GM21723 (cell line): ENCODE measurements at regions not wholly inside any gene's neighbourhood (a gene's known extent, or its start where the extent isn't known, plus 50 kb on each side); places are given as distances from the start of the nearest gene placed in this dataset.
"Not testable (repeated sequence)": the region's sequence is repeated elsewhere in the genome, so short reads cannot be mapped to it uniquely, and the experiment has no call there.

Experiments used
- ATAC-seq: cut with Tn5 transposase; IDR thresholded peaks from one replicate; pipeline ENCODE4 v1.9.1; 2021; ENCODE audit warnings: mild to moderate bottlenecking, moderate library complexity; ENCODE audit not compliant: unreplicated experiment

GRCh38 chr18:6566338-6566911 lies 151.7 kb upstream of the L3MBTL4 start:
- ATAC-seq: no peak

- ATAC-seq: no peak
Measured at GRCh38 chr18:6569813-6570212, 155.1 kb upstream of the L3MBTL4 start.

GRCh38 chr18:6570581-6571238 lies 156.0 kb upstream of the L3MBTL4 start:
- ATAC-seq: no peak

GRCh38 chr18:6571239-6571602 lies 156.5 kb upstream of the L3MBTL4 start:
- ATAC-seq: no peak

DNA sequence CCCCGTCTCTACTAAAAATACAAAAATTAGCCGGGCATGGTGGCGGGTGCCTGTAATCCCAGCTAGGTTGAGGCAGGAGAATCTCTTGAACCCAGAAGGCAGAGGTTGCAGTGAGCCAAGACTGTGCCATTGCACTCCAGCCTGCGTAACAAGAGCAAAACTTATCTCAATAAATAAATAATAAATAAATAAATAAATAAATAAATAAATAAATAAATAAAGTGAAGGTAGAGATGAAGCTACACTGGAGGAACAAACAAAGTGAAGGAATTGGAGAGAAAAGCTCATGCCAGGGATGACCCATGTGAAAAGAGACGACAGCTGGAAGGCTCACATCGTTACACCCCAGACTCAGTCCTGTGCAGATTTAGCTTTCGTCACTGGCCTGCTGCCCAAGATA lies 157.3 kb upstream of the ARHGAP28 start:
- not testable (repeated sequence) for ATAC-seq

- ATAC-seq: no peak
Measured at GRCh38 chr18:6574631-6575030, 154.9 kb upstream of the ARHGAP28 start.

GRCh38 chr18:6575908-6576307 lies 153.6 kb upstream of the ARHGAP28 start:
- ATAC-seq: no peak

GRCh38 chr18:6576718-6577375 lies 152.7 kb upstream of the ARHGAP28 start:
- ATAC-seq: no peak

DNA sequence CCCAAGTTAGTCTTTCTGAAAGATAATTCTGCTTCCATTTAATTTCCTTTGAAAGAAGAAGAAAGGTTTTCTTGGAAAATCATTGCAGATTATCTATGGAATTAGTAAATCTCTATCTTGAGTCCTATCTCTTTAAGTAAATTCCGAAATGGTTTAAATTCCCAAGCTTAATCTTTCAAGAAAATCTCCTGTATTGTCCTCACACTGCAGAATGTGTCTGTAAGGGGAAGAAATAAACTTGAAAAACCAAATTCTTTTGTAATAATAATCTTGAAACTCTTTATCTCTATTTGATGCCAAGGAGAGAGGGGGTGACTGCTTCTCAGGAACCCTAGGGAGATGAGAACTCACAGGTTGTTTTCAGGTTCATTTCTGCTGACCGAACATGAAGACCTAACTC lies 150.8 kb upstream of the ARHGAP28 start:
- no peak for ATAC-seq

DNA sequence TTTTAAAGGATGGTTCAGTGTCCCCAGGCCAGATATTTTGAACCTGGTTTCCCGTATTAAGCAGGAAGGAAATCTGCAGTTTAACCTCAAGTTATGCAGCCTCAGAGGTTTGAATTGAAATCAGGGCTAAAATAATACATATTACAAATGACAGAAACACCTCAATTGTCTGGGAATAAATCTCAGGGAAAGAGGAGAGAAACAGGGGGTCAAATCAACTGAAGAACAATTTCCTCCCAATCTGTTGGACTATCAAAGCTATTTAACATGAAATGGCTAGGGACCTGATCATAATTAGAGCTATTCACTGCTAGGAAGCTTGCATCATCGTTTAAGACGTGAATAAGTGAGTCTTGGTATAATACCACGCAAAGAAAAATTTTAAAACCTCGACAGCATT lies 150.0 kb upstream of the ARHGAP28 start:
- ATAC-seq: no peak

DNA sequence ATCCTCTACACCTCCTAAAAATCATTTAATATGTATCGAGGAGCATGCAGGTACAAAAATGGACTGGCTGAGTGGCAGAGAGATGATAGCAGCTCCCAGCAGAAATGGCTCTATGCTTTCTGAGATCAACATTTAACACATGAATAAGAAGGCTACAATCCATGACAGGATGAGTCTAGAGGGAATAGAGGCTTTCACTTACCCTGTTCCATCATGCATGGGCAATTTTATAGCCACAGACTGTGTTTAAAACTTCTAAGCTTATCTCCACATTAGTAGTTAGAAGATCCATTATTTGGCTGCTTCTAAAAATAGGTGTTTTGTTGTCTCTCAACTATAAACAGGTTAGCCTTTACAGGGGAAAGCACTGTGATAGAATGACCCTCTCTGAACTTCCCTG lies 149.1 kb upstream of the ARHGAP28 start:
- no peak for ATAC-seq

GRCh38 chr18:6589923-6590322 lies 139.6 kb upstream of the ARHGAP28 start:
- ATAC-seq: no peak

DNA sequence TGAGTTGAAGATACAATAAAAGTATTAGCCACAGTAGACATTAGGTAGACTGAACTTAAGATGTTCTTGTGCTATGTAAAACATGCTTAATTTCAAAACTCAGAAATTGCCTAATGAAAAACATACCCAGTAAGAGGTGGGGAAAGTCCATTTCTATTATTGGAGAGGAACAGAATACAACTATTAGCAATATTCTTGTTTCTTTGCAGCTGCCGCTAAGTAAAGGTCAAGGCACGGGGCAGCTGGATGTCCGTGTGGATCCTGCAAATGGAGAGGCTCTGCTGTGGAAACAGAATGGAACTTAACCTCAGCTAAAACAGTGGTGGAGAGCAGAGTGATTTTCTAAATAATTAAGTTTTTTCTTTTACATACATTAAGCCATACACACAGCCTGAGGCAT lies 139.2 kb upstream of the ARHGAP28 start:
- no peak for ATAC-seq

DNA sequence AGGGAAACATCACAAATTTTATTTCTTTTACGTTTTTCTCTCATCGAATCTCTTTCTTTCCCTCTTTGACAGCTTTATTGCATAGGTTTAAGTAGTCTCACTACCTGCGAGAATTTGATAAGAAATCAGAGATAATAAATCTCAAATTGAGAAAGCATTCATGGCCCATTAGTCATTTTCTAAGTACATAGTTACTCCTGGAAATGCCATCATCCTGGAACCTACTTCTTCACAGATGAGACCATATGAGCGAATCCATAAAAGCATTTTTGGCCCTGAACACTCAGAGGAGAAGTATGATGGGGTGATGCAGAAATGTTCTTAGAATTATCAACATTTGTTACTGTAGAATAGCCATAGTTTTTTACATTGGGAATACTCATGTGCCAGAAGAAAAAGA lies 138.0 kb upstream of the ARHGAP28 start:
- ATAC-seq: no peak

DNA sequence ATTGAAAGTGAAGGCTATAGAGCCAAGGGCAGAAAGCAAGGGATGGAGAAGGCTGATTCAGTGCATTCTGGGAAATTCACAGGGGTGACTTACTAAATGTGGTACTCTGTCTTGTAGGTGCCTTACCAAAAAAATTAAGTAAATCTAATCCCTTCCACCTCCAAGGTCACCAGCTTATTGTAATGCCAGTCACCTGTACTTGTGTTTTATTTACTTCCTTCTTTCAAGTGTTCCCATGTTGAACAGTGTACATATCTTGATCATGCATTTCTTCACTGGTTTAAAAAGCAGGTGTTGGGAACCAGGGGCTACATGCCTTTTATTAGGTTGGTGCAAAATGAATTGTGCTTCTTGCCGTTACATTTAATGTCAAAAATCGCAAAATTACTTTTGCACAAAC lies 137.0 kb upstream of the ARHGAP28 start:
- ATAC-seq: no peak

GRCh38 chr18:6593142-6593885 lies 136.2 kb upstream of the ARHGAP28 start:
- ATAC-seq: no peak

GRCh38 chr18:6595666-6596065 lies 133.8 kb upstream of the ARHGAP28 start:
- ATAC-seq: no peak

DNA sequence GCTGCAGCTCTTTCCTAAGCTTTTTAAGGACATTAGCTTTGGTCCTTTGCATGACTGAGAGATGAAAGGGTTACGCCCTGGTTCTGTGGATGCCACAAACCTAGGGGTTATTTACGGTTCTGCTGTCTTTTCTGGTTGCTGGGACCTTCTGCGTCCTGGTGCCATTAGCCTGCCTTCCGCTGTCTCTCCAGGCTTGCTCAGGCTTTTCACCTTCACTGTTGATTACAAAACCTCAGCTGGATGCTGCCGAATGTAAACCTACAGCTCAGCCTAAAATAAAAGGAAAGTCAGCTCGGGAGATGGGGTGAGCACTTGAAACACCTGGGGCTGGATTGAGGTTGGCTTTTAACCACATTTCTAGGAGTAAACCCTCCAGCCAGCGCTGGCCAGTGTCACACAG lies 130.9 kb upstream of the ARHGAP28 start:
- ATAC-seq: no peak

GRCh38 chr18:6600667-6601167 lies 128.8 kb upstream of the ARHGAP28 start:
- ATAC-seq: no peak

DNA sequence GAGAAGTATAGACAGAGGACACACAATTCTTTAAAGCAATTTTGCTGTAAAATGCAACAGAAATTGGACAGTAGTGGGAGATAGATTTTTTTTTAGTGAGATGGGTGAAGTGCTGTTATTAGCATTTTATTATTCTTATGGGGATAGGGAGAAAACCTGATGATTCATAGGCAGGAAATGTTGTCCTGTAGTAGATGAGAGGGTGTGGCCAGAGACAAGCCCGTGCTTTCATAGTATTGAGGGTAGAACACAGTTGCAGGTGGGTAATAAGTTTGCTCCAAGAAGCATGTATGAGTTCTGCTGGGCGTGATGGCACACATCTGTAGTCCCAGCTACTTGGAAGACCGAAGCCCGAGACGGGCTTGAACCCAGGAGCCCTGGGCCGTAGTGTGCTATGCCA lies 128.3 kb upstream of the ARHGAP28 start:
- ATAC-seq: no peak

DNA sequence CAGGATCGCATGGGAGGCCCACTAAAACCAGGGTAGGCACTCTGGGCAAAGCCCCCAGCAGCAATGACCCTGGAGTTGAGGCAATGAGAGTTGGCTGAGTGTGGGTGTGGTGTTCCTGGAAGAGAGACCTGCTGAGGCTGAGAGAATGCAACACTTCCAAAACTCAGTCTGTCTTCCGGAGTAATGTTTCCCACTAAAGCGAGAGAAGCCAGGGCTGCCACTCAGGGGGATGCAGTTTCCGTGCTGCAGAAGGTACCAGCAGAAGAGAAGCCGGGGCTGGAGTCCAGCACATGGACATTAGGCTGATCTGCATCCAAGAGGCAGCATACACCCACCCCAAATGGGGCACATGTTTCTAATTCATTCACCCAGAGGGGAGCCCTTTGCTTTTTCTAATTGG lies 127.2 kb upstream of the ARHGAP28 start:
- ATAC-seq: no peak

DNA sequence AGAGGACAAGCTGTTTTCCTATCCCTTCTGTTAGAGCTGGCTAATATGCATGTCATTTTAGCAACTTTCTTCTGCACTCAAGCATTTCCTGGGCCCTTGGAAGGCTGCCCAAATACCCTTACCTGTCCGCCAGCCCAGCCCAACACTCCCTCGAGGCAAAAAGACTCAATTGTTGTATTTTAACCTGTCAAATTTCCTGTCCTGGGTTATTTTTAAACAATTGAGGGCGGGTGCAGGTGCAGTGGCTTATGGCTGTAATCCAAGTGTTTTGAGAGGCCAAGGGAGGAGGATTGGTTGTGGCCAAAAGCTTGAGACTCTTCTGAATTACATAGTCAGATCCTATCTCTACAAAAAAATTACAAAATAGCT lies 125.0 kb upstream of the ARHGAP28 start:
- no peak for ATAC-seq
